Central memory CD8-positive, alpha-beta T cell (primary cell): ENCODE measurements at regions not wholly inside any gene's neighbourhood (a gene's known extent, or its start where the extent isn't known, plus 50 kb on each side); places are given as distances from the start of the nearest gene placed in this dataset.
A peak's percentile ranks its signal among the peaks of the same experiment; 100 is the strongest.

Source experiments
- ATAC-seq: fragments of 150-1000 bp; cut with Tn5 transposase; replicated peaks from 2 replicates; pipeline ENCODE4 v1.10.0; 2022; ENCODE audit warnings: mild to moderate bottlenecking, moderate FRiP score, moderate number of reproducible peaks; ENCODE audit not compliant: poor library complexity, severe bottlenecking; ENCODE audit errors: extremely low read depth
- DNase-seq, 2 donors: peaks; one replicate each; pipeline ENCODE4 v3.0.0; 2021; ENCODE audit warnings: low spot score in 2 of 2
- H3K27ac Mint-ChIP-seq: one replicate; pipeline ENCODE4 v1.8.0; 2022; ENCODE audit warnings: low read depth, mild to moderate bottlenecking, moderate library complexity, mixed read lengths
- H3K27me3 Mint-ChIP-seq: one replicate; pipeline ENCODE4 v1.8.0; 2022; ENCODE audit warnings: mixed read lengths
- H3K36me3 Mint-ChIP-seq: one replicate; pipeline ENCODE4 v1.8.0; 2022; ENCODE audit warnings: mild to moderate bottlenecking, moderate library complexity, mixed read lengths; ENCODE audit not compliant: insufficient read depth
- H3K4me1 Mint-ChIP-seq: one replicate; pipeline ENCODE4 v1.8.0; 2022; ENCODE audit warnings: mixed read lengths
- H3K4me3 Mint-ChIP-seq: one replicate; pipeline ENCODE4 v1.8.0; 2022; ENCODE audit warnings: mild to moderate bottlenecking, moderate library complexity, mixed read lengths
- H3K9me3 Mint-ChIP-seq: one replicate; pipeline ENCODE4 v1.8.0; 2022; ENCODE audit warnings: mixed read lengths

- Mint-ChIP-seq H3K27me3 (no peaks in the 10 kb centered on the region), H3K27ac (no peak overlapping the region), H3K36me3 (no peaks in the 10 kb centered on the region), H3K4me1 (peaks cover 5% of the 10 kb centered on the region), H3K4me3 (no peak overlapping the region), H3K9me3 (no peaks in the 10 kb centered on the region)
- DNase-seq = no peak
- no peak for ATAC-seq
Measured at GRCh38 chr10:3723766-3724165, 61.2 kb downstream of the KLF6 start.

GRCh38 chr10:3720228-3721019, 64.6 kb downstream of the KLF6 start:
- Mint-ChIP-seq H3K9me3 (no peaks in the 10 kb centered on the region), H3K36me3 (no peaks in the 10 kb centered on the region), H3K27me3 (peaks cover 17% of the 10 kb centered on the region), H3K4me3 (no peak overlapping the region), H3K27ac (no peak overlapping the region), H3K4me1 (peaks cover 5% of the 10 kb centered on the region)
- DNase-seq (no peak), ATAC-seq (peak; percentile 46)

GRCh38 chr10:3719024-3719843, 65.8 kb downstream of the KLF6 start:
- Mint-ChIP-seq H3K4me3 (no peak overlapping the region), H3K27me3 (peaks cover 17% of the 10 kb centered on the region), H3K36me3 (no peaks in the 10 kb centered on the region), H3K27ac (no peak overlapping the region), H3K4me1 (peaks cover 5% of the 10 kb centered on the region), H3K9me3 (no peaks in the 10 kb centered on the region)
- no peak for DNase-seq
- no peak for ATAC-seq

GRCh38 chr10:3716093-3716492, 68.9 kb downstream of the KLF6 start:
- peaks cover 1% of the 10 kb centered on the region for H3K36me3 Mint-ChIP-seq
- ATAC-seq (no peak), DNase-seq (no peak)
- peaks cover 17% of the 10 kb centered on the region for H3K27me3 Mint-ChIP-seq
- H3K27ac Mint-ChIP-seq = no peak overlapping the region
- peaks cover 10% of the 10 kb centered on the region for H3K9me3 Mint-ChIP-seq
- no peak overlapping the region for H3K4me3 Mint-ChIP-seq
- peaks cover 4% of the 10 kb centered on the region for H3K4me1 Mint-ChIP-seq

- no peak overlapping the region for H3K27ac Mint-ChIP-seq
- no peak for ATAC-seq
- peaks cover 13% of the 10 kb centered on the region for H3K9me3 Mint-ChIP-seq
Measured at GRCh38 chr10:3714967-3715366, 70.0 kb downstream of the KLF6 start.

GRCh38 chr10:3714531-3714930, 70.5 kb downstream of the KLF6 start:
- Mint-ChIP-seq H3K36me3 (peaks cover 1% of the 10 kb centered on the region), H3K4me1 (no peaks in the 10 kb centered on the region), H3K4me3 (no peak overlapping the region), H3K27ac (no peak overlapping the region), H3K27me3 (peaks cover 17% of the 10 kb centered on the region), H3K9me3 (peaks cover 13% of the 10 kb centered on the region)
- no peak for DNase-seq
- no peak for ATAC-seq

More at GRCh38 chr10:3714967-3715366, 70.0 kb downstream of the KLF6 start:
- no peak overlapping the region for H3K4me3 Mint-ChIP-seq
- H3K27me3 Mint-ChIP-seq = peaks cover 17% of the 10 kb centered on the region
- peaks cover 1% of the 10 kb centered on the region for H3K36me3 Mint-ChIP-seq
- no peak for DNase-seq
- H3K4me1 Mint-ChIP-seq = no peaks in the 10 kb centered on the region

- peaks cover 16% of the 10 kb centered on the region for H3K27me3 Mint-ChIP-seq
Measured at GRCh38 chr10:3712707-3713106, 72.3 kb downstream of the KLF6 start.

GRCh38 chr10:3711918-3712317, 73.1 kb downstream of the KLF6 start:
- Mint-ChIP-seq H3K9me3 (peaks cover 13% of the 10 kb centered on the region), H3K27ac (no peak overlapping the region), H3K36me3 (peaks cover 1% of the 10 kb centered on the region), H3K4me3 (no peak overlapping the region), H3K4me1 (no peaks in the 10 kb centered on the region), H3K27me3 (peaks cover 8% of the 10 kb centered on the region)
- no peak for ATAC-seq
- DNase-seq = no peak

More at GRCh38 chr10:3712707-3713106, 72.3 kb downstream of the KLF6 start:
- peaks cover 1% of the 10 kb centered on the region for H3K36me3 Mint-ChIP-seq
- no peak for DNase-seq
- H3K27ac Mint-ChIP-seq = no peak overlapping the region
- no peak for ATAC-seq
- H3K4me1 Mint-ChIP-seq = no peaks in the 10 kb centered on the region
- H3K9me3 Mint-ChIP-seq = peaks cover 13% of the 10 kb centered on the region
- H3K4me3 Mint-ChIP-seq = no peak overlapping the region

GRCh38 chr10:3710764-3711163, 74.2 kb downstream of the KLF6 start:
- H3K36me3 Mint-ChIP-seq = peaks cover 1% of the 10 kb centered on the region
- no peak overlapping the region for H3K4me3 Mint-ChIP-seq
- H3K27me3 Mint-ChIP-seq = no peaks in the 10 kb centered on the region
- ATAC-seq (no peak), DNase-seq (no peak)
- peaks cover 13% of the 10 kb centered on the region for H3K9me3 Mint-ChIP-seq
- no peak overlapping the region for H3K27ac Mint-ChIP-seq
- H3K4me1 Mint-ChIP-seq = no peaks in the 10 kb centered on the region

- ATAC-seq (no peak), DNase-seq (no peak)
- H3K9me3 Mint-ChIP-seq = peaks cover 13% of the 10 kb centered on the region
- H3K4me1 Mint-ChIP-seq = no peaks in the 10 kb centered on the region
- no peaks in the 10 kb centered on the region for H3K27me3 Mint-ChIP-seq
- H3K4me3 Mint-ChIP-seq = no peak overlapping the region
- H3K27ac Mint-ChIP-seq = no peak overlapping the region
- H3K36me3 Mint-ChIP-seq = peaks cover 1% of the 10 kb centered on the region
Measured at GRCh38 chr10:3709456-3710060, 75.5 kb downstream of the KLF6 start.

GRCh38 chr10:3708852-3709251, 76.2 kb downstream of the KLF6 start:
- H3K36me3 Mint-ChIP-seq = peaks cover 1% of the 10 kb centered on the region

GRCh38 chr10:3704565-3705325, 80.3 kb downstream of the KLF6 start:
- Mint-ChIP-seq H3K4me1 (no peaks in the 10 kb centered on the region), H3K4me3 (no peak overlapping the region), H3K27me3 (peaks cover 8% of the 10 kb centered on the region), H3K36me3 (peaks cover 2% of the 10 kb centered on the region), H3K27ac (no peak overlapping the region), H3K9me3 (no peaks in the 10 kb centered on the region)
- ATAC-seq = no peak
- no peak for DNase-seq

More at GRCh38 chr10:3708852-3709251, 76.2 kb downstream of the KLF6 start:
- Mint-ChIP-seq H3K9me3 (peaks cover 13% of the 10 kb centered on the region), H3K27ac (no peak overlapping the region), H3K27me3 (no peaks in the 10 kb centered on the region), H3K4me1 (no peaks in the 10 kb centered on the region), H3K4me3 (no peak overlapping the region)
- DNase-seq (no peak), ATAC-seq (no peak)
